Right lung (tissue), 2 donors: ENCODE measurements at regions not wholly inside any gene's neighbourhood (a gene's known extent, or its start where the extent isn't known, plus 50 kb on each side); places are given as distances from the start of the nearest gene placed in this dataset.

Experiments
- DNase-seq, 2 donors: peaks; one replicate each; pipeline ENCODE4 v3.0.0-alpha.2; 2013

- no peak for DNase-seq
Observed at GRCh38 chr2:83786140-83786539, 672.9 kb downstream of the SUCLG1 start.

- no peak for DNase-seq
Observed at GRCh38 chr2:83784947-83785346, 674.1 kb downstream of the SUCLG1 start.

- DNase-seq, result no peak
Observed at GRCh38 chr2:83784315-83784714, 674.8 kb downstream of the SUCLG1 start.

- DNase-seq, result no peak
Observed at GRCh38 chr2:83782122-83782521, 677.0 kb downstream of the SUCLG1 start.

GRCh38 chr2:83764447-83765005 is 694.6 kb downstream of the SUCLG1 start:
- DNase-seq, result no peak

GRCh38 chr2:83757329-83757728 is 701.8 kb downstream of the SUCLG1 start:
- DNase-seq, result no peak

GRCh38 chr2:83756219-83756618 is 702.9 kb downstream of the SUCLG1 start:
- DNase-seq, result no peak

- no peak for DNase-seq
Observed at GRCh38 chr2:83747141-83747540, 711.9 kb downstream of the SUCLG1 start.

- DNase-seq, result no peak
Observed at GRCh38 chr2:83744855-83745254, 714.2 kb downstream of the SUCLG1 start.

- DNase-seq, result peak; percentile 57 to 68
Observed at GRCh38 chr2:83742117-83742782, 716.8 kb downstream of the SUCLG1 start.

GRCh38 chr2:83730223-83730622 is 728.9 kb downstream of the SUCLG1 start:
- no peak for DNase-seq

GRCh38 chr2:83725735-83726134 is 733.3 kb downstream of the SUCLG1 start:
- DNase-seq, result no peak

GRCh38 chr2:83705146-83705545 is 753.9 kb downstream of the SUCLG1 start:
- no peak for DNase-seq

GRCh38 chr2:83703598-83703997 is 755.5 kb downstream of the SUCLG1 start:
- no peak for DNase-seq

- no peak for DNase-seq
Observed at GRCh38 chr2:83696838-83697237, 762.2 kb downstream of the SUCLG1 start.

GRCh38 chr2:83695530-83695929 is 763.5 kb downstream of the SUCLG1 start:
- no peak for DNase-seq

GRCh38 chr2:83695037-83695436 is 764.0 kb downstream of the SUCLG1 start:
- no peak for DNase-seq

- DNase-seq, result no peak
Observed at GRCh38 chr2:83689402-83689801, 769.7 kb downstream of the SUCLG1 start.

- no peak for DNase-seq
Observed at GRCh38 chr2:83686863-83687262, 772.2 kb downstream of the SUCLG1 start.

- no peak for DNase-seq
Observed at GRCh38 chr2:83674050-83674449, 785.0 kb downstream of the SUCLG1 start.

- DNase-seq, result no peak
Observed at GRCh38 chr2:83665894-83666293, 793.2 kb downstream of the SUCLG1 start.

- DNase-seq, result no peak
Observed at GRCh38 chr2:83665154-83665553, 793.9 kb downstream of the SUCLG1 start.

- DNase-seq, result no peak
Observed at GRCh38 chr2:83661711-83662110, 797.4 kb downstream of the SUCLG1 start.

GRCh38 chr2:83654091-83654611 is 804.9 kb downstream of the SUCLG1 start:
- DNase-seq, result no peak
